ENCODE measurements at regions not wholly inside any gene's neighbourhood (a gene's known extent, or its start where the extent isn't known, plus 50 kb on each side); places are given as distances from the start of the nearest gene placed in this dataset.

DNA sequence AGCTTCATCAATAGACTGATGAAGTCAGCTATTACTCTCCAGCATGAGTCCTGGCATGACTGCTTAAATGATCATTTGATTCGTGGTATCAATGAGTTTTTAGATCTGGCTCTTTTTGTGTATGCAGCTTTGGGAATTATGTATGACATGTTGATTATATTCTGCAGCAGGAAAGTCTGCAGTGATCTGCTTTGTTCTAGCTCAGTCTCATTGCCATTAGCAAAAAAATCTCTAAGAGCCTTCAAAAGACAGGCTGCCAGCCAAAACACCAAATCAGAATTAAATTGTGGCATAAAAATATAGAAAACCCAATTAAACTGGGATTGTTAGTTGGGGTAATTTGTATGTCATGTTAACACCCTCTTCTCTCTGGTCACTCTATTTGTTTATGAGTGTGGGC is 1021.0 kb upstream of the SEMA6D start:
- H3K27me3 ChIP-seq (ENCODE audit: control insufficient read depth, insufficient read depth, low read length) = no peaks in the 10 kb centered on the region
- H3K9me3 ChIP-seq (replicated peaks; ENCODE audit: control insufficient read depth, low read depth, low read length) = no peaks in the 10 kb centered on the region
- H3K4me3 ChIP-seq (ENCODE audit: low read length) = no peak overlapping the region
- WGBS (ENCODE audit: insufficient coverage) = 0% methylated on average over 1 of the region's 1 CpG
- no peak for DNase-seq
- no peak overlapping the region for H3K27ac ChIP-seq (ENCODE audit: low read length)
- H3K36me3 ChIP-seq (ENCODE audit: control insufficient read depth, insufficient read depth, low read length) = no peaks in the 10 kb centered on the region
- no peaks in the 10 kb centered on the region for H3K4me1 ChIP-seq (ENCODE audit: control insufficient read depth, insufficient read depth, low read length)

DNA sequence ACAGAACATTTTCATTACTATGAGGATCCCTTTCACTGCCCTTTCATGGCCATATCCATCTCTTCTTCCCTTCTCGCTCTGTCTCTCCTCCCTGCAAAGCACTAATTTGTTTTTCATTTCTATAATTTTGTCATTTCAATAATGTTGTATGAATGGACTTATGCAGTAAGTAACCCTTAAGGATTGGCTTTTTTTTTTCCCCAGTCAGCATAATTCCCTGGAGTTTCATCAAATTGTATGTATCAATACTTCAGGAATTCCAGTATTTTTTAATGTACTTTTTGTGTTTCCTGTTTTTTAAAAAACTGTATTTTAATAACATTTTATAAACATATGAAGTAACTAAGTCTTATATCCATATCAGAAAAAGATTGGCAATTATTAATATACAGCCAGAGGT is 1016.0 kb upstream of the SEMA6D start:
- H3K27ac ChIP-seq (ENCODE audit: low read length) = no peak overlapping the region
- DNase-seq = no peak
- H3K9me3 ChIP-seq (replicated peaks; ENCODE audit: control insufficient read depth, low read depth, low read length) = no peaks in the 10 kb centered on the region
- no peaks in the 10 kb centered on the region for H3K4me1 ChIP-seq (ENCODE audit: control insufficient read depth, insufficient read depth, low read length)
- H3K27me3 ChIP-seq (ENCODE audit: control insufficient read depth, insufficient read depth, low read length) = no peaks in the 10 kb centered on the region
- no peaks in the 10 kb centered on the region for H3K36me3 ChIP-seq (ENCODE audit: control insufficient read depth, insufficient read depth, low read length)
- no peak overlapping the region for H3K4me3 ChIP-seq (ENCODE audit: low read length)
- no CpG with 5 or more reads among the region's 1 CpG for whole genome bisulfite sequencing (ENCODE audit: insufficient coverage)

DNA sequence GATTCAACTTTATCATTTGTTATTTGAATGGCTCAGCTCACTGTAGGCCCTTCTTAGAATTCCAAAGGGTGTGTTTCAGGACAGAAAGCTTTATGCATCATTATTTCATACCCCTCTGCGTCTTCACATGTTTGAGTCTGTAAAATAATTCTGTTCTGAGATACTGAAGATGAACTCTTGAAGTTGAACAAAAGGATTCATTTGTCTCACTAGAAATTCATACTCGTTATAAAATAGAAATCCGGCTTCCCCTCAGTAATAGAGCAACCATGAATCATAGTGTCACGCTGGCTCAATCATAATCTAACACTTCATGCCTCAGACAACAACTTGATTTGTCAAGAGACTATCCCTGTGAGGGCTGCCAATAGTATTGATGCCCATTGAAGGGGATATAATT is 1015.4 kb upstream of the SEMA6D start:
- 45% methylated on average over 2 of the region's 4 CpGs for WGBS (ENCODE audit: insufficient coverage)
- Histone ChIP-seq H3K4me3 (ENCODE audit: low read length) (no peak overlapping the region), H3K36me3 (ENCODE audit: control insufficient read depth, insufficient read depth, low read length) (no peaks in the 10 kb centered on the region), H3K27me3 (ENCODE audit: control insufficient read depth, insufficient read depth, low read length) (no peaks in the 10 kb centered on the region), H3K27ac (ENCODE audit: low read length) (no peak overlapping the region), H3K9me3 (replicated peaks; ENCODE audit: control insufficient read depth, low read depth, low read length) (no peaks in the 10 kb centered on the region), H3K4me1 (ENCODE audit: control insufficient read depth, insufficient read depth, low read length) (no peaks in the 10 kb centered on the region)
- no peak for DNase-seq

DNA sequence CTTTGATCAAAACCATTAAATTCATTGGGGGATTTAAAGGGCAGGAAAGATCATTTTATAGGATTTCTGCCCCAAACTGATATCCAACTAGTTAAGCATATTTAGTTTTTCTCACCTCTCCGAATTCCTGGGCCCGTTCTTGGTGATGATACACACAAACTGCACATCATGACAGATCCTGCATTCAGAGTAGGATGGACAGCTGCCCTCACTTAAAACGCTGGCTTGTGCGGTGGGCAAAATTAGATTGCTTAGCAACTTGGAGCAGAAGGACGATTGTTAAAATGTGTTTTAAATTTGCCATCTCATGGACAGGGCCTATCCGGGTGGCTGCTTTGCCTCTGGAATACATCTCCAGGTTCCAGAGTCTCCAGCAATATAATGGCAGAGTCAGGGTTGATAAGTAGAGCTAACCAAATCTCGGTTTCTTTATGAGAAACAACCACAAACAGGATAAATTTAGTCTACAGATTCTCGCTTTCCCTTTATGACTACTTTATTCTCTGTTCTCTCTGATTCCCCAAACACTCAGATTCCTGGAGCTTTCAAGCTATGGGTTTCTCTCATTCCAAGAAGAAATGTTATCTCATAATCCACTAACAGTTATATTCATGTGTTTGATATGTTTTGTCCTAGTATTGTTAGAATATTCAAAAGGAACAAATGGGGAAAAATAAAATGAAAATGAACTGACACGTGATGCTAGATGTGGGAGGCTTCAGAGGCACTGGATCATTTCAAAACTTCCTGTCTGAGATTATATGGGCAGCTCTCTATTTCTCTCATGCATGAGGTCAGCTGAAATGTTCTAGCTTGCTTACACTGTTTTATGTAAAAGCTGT is 1014.1 kb upstream of the SEMA6D start:
- H3K4me1 ChIP-seq (ENCODE audit: control insufficient read depth, insufficient read depth, low read length) = no peaks in the 10 kb centered on the region
- no peak overlapping the region for H3K27ac ChIP-seq (ENCODE audit: low read length)
- no peak for DNase-seq
- H3K4me3 ChIP-seq (ENCODE audit: low read length) = no peak overlapping the region
- H3K36me3 ChIP-seq (ENCODE audit: control insufficient read depth, insufficient read depth, low read length) = no peaks in the 10 kb centered on the region
- no peaks in the 10 kb centered on the region for H3K9me3 ChIP-seq (replicated peaks; ENCODE audit: control insufficient read depth, low read depth, low read length)
- H3K27me3 ChIP-seq (ENCODE audit: control insufficient read depth, insufficient read depth, low read length) = no peaks in the 10 kb centered on the region
- 43% methylated on average over 6 of the region's 9 CpGs for WGBS (ENCODE audit: insufficient coverage)

DNA sequence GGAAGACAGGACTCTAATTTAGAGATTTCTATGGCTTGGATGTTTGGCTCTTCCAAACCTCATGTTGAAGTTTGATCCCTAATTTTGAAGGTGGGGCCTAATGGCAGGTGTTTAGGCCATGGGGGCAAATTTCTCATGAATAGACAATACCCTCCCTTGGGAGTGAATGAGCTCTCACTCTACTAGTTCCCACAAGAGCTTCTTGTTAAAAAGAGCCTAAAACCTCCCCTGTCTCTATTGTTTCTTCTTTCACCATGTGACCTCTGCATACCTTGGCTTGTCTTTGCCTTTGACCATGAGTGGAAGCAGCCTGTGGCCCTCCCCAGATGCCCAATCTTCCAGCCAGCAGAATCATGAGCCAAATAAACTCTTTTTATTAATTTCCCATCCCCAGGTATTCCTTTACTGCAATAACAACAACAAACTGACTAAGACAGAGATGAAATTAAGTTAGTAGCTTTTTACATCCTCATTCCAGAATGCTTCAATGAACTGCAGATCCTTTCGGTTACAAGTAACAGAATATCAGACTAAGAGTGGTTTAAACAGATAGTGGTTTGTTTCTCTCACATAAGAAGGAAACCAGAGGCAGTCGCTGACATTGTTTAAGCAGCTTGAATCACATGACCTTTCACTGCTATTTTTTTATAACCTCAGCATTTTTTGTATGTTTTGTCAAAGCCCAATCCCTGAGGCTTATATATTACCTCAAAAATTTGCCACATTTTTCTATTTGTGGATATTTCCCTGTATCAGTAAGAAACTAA is 1013.3 kb upstream of the SEMA6D start:
- WGBS (ENCODE audit: insufficient coverage) = 86% methylated on average over 1 of the region's 2 CpGs

DNA sequence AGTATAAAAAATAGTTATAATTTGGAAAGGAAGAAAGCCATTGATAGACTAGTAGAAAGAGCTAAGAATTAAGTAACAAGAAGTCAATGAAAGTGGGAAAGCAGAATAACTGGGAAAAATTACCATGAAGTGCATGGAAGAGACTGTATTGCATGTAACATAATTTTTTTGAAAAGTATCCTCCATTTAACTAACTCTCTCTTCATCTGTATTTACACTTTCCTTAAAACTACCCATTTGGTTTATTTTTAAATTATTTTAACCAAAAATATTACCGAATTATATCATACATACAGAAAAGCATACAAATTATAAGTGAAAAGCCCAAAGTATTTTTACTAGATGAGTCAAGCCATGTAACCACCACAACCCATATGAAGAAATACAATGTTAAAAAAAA is 1009.9 kb upstream of the SEMA6D start:
- H3K4me1 ChIP-seq (ENCODE audit: control insufficient read depth, insufficient read depth, low read length) = no peaks in the 10 kb centered on the region
- WGBS (ENCODE audit: insufficient coverage) = no CpG with 5 or more reads among the region's 1 CpG
- no peak overlapping the region for H3K27ac ChIP-seq (ENCODE audit: low read length)
- H3K36me3 ChIP-seq (ENCODE audit: control insufficient read depth, insufficient read depth, low read length) = no peaks in the 10 kb centered on the region
- H3K27me3 ChIP-seq (ENCODE audit: control insufficient read depth, insufficient read depth, low read length) = no peaks in the 10 kb centered on the region
- DNase-seq = no peak
- H3K9me3 ChIP-seq (replicated peaks; ENCODE audit: control insufficient read depth, low read depth, low read length) = no peaks in the 10 kb centered on the region
- no peak overlapping the region for H3K4me3 ChIP-seq (ENCODE audit: low read length)

More for the DNA sequence above, 1013.3 kb upstream of the SEMA6D start:
- no peaks in the 10 kb centered on the region for H3K4me1 ChIP-seq (ENCODE audit: control insufficient read depth, insufficient read depth, low read length)
- no peak overlapping the region for H3K27ac ChIP-seq (ENCODE audit: low read length)
- no peaks in the 10 kb centered on the region for H3K27me3 ChIP-seq (ENCODE audit: control insufficient read depth, insufficient read depth, low read length)
- H3K9me3 ChIP-seq (replicated peaks; ENCODE audit: control insufficient read depth, low read depth, low read length) = no peaks in the 10 kb centered on the region
- DNase-seq = no peak
- no peak overlapping the region for H3K4me3 ChIP-seq (ENCODE audit: low read length)
- no peaks in the 10 kb centered on the region for H3K36me3 ChIP-seq (ENCODE audit: control insufficient read depth, insufficient read depth, low read length)

DNA sequence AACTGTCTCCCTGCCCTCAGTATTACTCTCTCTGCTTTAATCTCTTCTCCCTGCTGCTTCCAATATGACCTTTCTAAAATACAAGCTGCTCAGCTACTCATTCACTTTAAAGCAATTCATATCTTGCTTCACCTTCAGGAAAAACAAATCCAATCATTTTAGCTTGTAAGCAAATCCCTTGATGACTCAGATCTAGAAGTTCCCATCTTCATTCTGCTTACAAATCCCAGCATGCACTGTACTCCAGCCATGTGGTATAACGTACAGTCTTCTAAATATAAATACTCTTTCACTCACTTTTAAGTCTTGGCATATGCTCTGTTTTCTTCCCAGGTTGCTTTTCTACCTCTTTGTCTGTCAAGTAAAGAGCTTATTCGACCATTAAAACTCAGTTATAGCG is 1009.1 kb upstream of the SEMA6D start:
- Histone ChIP-seq H3K9me3 (replicated peaks; ENCODE audit: control insufficient read depth, low read depth, low read length) (no peaks in the 10 kb centered on the region), H3K27ac (ENCODE audit: low read length) (no peak overlapping the region), H3K27me3 (ENCODE audit: control insufficient read depth, insufficient read depth, low read length) (no peaks in the 10 kb centered on the region), H3K4me1 (ENCODE audit: control insufficient read depth, insufficient read depth, low read length) (no peaks in the 10 kb centered on the region), H3K4me3 (ENCODE audit: low read length) (no peak overlapping the region), H3K36me3 (ENCODE audit: control insufficient read depth, insufficient read depth, low read length) (no peaks in the 10 kb centered on the region)
- WGBS (ENCODE audit: insufficient coverage) = 40% methylated on average over 1 of the region's 3 CpGs
- DNase-seq = no peak

DNA sequence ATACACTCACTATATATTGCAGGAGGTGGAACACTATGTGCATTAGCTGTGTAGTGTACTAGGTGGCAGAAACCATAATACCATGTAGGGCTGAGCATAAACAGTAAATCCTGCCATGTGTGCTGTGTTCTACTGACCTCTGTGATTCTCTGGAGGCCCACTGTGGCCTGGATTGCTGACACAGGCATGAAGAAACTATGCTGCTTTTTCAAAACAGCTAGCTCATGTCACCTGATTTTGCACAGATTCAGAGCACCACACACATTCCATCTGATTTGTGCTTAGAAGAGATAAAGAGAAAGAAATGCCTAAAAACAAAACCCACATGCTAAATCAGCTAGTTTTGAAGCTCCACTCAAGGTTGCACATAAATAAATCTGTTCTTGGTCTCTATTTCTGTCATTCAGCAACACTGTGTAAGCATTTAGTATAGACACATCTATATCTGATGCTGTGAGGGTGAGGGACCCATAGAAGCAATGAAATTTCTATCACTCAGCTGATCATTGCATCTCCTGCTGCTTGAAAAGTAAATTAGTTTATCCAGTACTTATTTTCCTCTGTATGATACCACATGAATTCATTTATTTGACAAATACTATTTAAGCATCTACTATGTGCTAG is 1007.7 kb upstream of the SEMA6D start:
- Histone ChIP-seq H3K27me3 (ENCODE audit: control insufficient read depth, insufficient read depth, low read length) (no peaks in the 10 kb centered on the region), H3K9me3 (replicated peaks; ENCODE audit: control insufficient read depth, low read depth, low read length) (no peaks in the 10 kb centered on the region), H3K4me3 (ENCODE audit: low read length) (no peak overlapping the region), H3K36me3 (ENCODE audit: control insufficient read depth, insufficient read depth, low read length) (no peaks in the 10 kb centered on the region), H3K4me1 (ENCODE audit: control insufficient read depth, insufficient read depth, low read length) (no peaks in the 10 kb centered on the region), H3K27ac (ENCODE audit: low read length) (no peak overlapping the region)
- no peak for DNase-seq

DNA sequence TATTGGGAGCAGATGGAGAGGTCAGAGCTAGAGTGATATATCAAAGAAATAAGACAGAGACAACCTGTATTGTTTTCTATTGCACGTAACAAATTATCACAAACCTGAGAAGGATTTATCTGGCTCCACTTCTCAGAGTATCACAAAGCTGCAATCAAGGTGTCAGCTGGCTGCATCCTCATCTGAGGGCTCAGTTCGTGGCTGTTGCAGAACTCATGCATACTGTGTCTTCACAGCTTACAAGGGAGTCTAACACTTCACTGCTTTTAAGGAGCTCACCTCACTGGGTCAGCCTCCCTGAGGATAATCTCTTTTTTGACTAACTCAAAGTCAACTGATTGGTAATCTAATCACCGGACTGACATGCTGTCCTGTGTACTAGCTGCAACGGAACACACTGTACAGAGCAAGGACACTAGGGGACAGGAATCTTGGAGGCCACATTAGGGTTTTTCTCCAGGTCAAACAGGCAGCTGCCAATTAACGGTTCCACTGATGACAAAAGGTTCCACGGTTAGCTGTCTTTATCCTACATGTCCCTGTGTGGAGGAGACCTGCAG is 1006.8 kb upstream of the SEMA6D start:
- Histone ChIP-seq H3K9me3 (replicated peaks; ENCODE audit: control insufficient read depth, low read depth, low read length) (no peaks in the 10 kb centered on the region), H3K27me3 (ENCODE audit: control insufficient read depth, insufficient read depth, low read length) (no peaks in the 10 kb centered on the region), H3K4me3 (ENCODE audit: low read length) (no peak overlapping the region), H3K27ac (ENCODE audit: low read length) (no peak overlapping the region), H3K36me3 (ENCODE audit: control insufficient read depth, insufficient read depth, low read length) (no peaks in the 10 kb centered on the region), H3K4me1 (ENCODE audit: control insufficient read depth, insufficient read depth, low read length) (no peaks in the 10 kb centered on the region)
- WGBS (ENCODE audit: insufficient coverage) = 68% methylated on average over 5 of the region's 6 CpGs
- DNase-seq = no peak

DNA sequence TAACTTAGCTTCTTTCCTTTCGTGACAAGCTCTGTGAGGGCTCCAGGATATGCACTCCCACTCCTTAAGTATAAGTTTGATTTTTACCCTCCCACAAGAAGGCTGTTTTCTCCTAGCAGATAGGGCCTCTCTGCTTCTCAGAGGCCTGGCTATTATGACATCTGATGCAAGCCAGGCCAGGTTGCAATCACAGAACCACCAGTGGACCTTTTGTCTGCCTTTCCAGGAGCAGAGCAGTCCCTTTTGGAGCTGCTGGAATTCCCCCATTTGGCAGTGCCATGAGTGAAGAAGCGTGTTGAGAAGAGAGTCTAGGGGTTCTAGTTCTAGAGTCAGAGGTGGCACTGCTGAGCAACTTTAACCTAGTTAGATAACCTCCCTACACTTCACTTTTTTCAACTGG is 1004.3 kb upstream of the SEMA6D start:
- H3K4me1 ChIP-seq (ENCODE audit: control insufficient read depth, insufficient read depth, low read length) = no peaks in the 10 kb centered on the region
- no peaks in the 10 kb centered on the region for H3K27me3 ChIP-seq (ENCODE audit: control insufficient read depth, insufficient read depth, low read length)
- no peaks in the 10 kb centered on the region for H3K9me3 ChIP-seq (replicated peaks; ENCODE audit: control insufficient read depth, low read depth, low read length)
- H3K4me3 ChIP-seq (ENCODE audit: low read length) = no peak overlapping the region
- no CpG with 5 or more reads among the region's 2 CpGs for WGBS (ENCODE audit: insufficient coverage)
- no peak for DNase-seq
- no peak overlapping the region for H3K27ac ChIP-seq (ENCODE audit: low read length)
- no peaks in the 10 kb centered on the region for H3K36me3 ChIP-seq (ENCODE audit: control insufficient read depth, insufficient read depth, low read length)

Data from muscle of leg (tissue), 3 donors.